Astrocyte (in vitro differentiated cells and primary cell): ENCODE measurements at regions not wholly inside any gene's neighbourhood (a gene's known extent, or its start where the extent isn't known, plus 50 kb on each side); places are given as distances from the start of the nearest gene placed in this dataset.

Experiments used
- DNase-seq: peaks from one replicate; pipeline ENCODE4 v3.0.0-alpha.2; 2010; ENCODE audit warnings: low read depth
- FAIRE-seq: peaks from 2 replicates; lab custom pipeline; 2011; peaks lifted over from hg19 to GRCh38; lab: Jason Lieb, UNC
- H2AFZ ChIP-seq: 2 replicates; pipeline ENCODE4 v1.6.0; 2012; ENCODE audit warnings: low read depth, low read length, inconsistent platforms
- H3K27ac ChIP-seq: 2 replicates; pipeline ENCODE4 v1.5.1; 2011; ENCODE audit warnings: low read depth, low read length, inconsistent platforms
- H3K27me3 ChIP-seq: 2 replicates; pipeline ENCODE4 v1.6.0; 2011; ENCODE audit warnings: low read length, inconsistent platforms; ENCODE audit not compliant: insufficient read depth
- H3K36me3 ChIP-seq: 2 replicates; pipeline ENCODE4 v1.5.1; 2011; ENCODE audit warnings: low read length, inconsistent platforms; ENCODE audit not compliant: insufficient read depth
- H3K4me1 ChIP-seq: 2 replicates; pipeline ENCODE4 v1.5.1; 2011; ENCODE audit warnings: low read length, inconsistent platforms; ENCODE audit not compliant: insufficient read depth
- H3K4me2 ChIP-seq: 2 replicates; pipeline ENCODE4 v1.6.0; 2012; ENCODE audit warnings: low read length, inconsistent platforms
- H3K4me3 ChIP-seq: 2 replicates; pipeline ENCODE4 v1.5.1; 2011; ENCODE audit warnings: low read depth, mild to moderate bottlenecking, low read length, inconsistent platforms; ENCODE audit not compliant: insufficient read depth
- H3K79me2 ChIP-seq: 2 replicates; pipeline ENCODE4 v1.6.0; 2012; ENCODE audit warnings: mild to moderate bottlenecking, low read length, inconsistent platforms; ENCODE audit not compliant: insufficient read depth
- H3K9ac ChIP-seq: 2 replicates; pipeline ENCODE4 v1.6.0; 2012; ENCODE audit warnings: mild to moderate bottlenecking, low read length, inconsistent platforms
- H3K9me3 ChIP-seq: 2 replicates; pipeline ENCODE4 v1.5.1; 2012; ENCODE audit warnings: low read depth, mild to moderate bottlenecking, low read length, inconsistent platforms; ENCODE audit not compliant: insufficient read depth
- H4K20me1 ChIP-seq: 2 replicates; pipeline ENCODE4 v1.6.0; 2012; ENCODE audit warnings: low read length, inconsistent platforms; ENCODE audit not compliant: insufficient read depth
- H3K27ac Mint-ChIP-seq: one replicate; pipeline ENCODE4 v1.8.0; 2021; ENCODE audit warnings: mild to moderate bottlenecking, mixed read lengths; ENCODE audit not compliant: unreplicated experiment
- H3K27me3 Mint-ChIP-seq: one replicate; pipeline ENCODE4 v1.8.0; 2021; ENCODE audit warnings: low read depth, mixed read lengths; ENCODE audit not compliant: unreplicated experiment
- H3K36me3 Mint-ChIP-seq: one replicate; pipeline ENCODE4 v1.8.0; 2021; ENCODE audit warnings: low read depth, mixed read lengths; ENCODE audit not compliant: unreplicated experiment
- H3K4me1 Mint-ChIP-seq: one replicate; pipeline ENCODE4 v1.8.0; 2021; ENCODE audit warnings: low read depth, mixed read lengths; ENCODE audit not compliant: unreplicated experiment
- H3K4me3 Mint-ChIP-seq: one replicate; pipeline ENCODE4 v1.8.0; 2021; ENCODE audit warnings: mild to moderate bottlenecking, moderate library complexity, mixed read lengths; ENCODE audit not compliant: unreplicated experiment
- H3K9me3 Mint-ChIP-seq: one replicate; pipeline ENCODE4 v1.8.0; 2021; ENCODE audit warnings: mild to moderate bottlenecking, mixed read lengths; ENCODE audit not compliant: unreplicated experiment
- EZH2 ChIP-seq: IDR thresholded peaks from 2 replicates; pipeline ENCODE4 v1.6.1; 2012; ENCODE audit warnings: mild to moderate bottlenecking, low read length, inconsistent platforms; ENCODE audit not compliant: insufficient read depth
- TF ChIP-seq, protein P1 (sequence below): IDR thresholded peaks from 2 replicates; pipeline ENCODE4 v1.5.1; 2011; ENCODE audit warnings: low read depth, mild to moderate bottlenecking, inconsistent platforms, low read length, moderate library complexity; ENCODE audit not compliant: insufficient read depth

DNA sequence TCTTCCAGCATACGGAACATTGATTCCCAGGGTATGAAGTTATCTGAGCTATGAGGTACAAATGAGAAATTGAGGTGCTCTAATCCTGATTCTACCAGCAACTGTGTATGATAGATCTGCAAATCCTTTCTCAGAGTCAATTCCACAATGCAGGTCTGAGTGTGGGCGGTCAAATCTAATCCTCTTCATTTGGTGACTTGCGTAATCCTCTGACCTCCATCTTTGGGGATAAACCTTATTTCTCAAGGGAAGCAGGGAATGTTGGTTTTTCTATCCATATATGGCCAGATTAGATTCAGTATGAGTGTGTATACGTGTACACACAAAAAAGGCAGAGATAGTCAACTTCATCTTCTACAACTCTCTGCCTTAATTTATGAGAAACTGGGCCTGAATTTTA, 348.4 kb upstream of the IL12A start:
- no peak for TF ChIP-seq EZH2
- TF ChIP-seq, protein P1, sequence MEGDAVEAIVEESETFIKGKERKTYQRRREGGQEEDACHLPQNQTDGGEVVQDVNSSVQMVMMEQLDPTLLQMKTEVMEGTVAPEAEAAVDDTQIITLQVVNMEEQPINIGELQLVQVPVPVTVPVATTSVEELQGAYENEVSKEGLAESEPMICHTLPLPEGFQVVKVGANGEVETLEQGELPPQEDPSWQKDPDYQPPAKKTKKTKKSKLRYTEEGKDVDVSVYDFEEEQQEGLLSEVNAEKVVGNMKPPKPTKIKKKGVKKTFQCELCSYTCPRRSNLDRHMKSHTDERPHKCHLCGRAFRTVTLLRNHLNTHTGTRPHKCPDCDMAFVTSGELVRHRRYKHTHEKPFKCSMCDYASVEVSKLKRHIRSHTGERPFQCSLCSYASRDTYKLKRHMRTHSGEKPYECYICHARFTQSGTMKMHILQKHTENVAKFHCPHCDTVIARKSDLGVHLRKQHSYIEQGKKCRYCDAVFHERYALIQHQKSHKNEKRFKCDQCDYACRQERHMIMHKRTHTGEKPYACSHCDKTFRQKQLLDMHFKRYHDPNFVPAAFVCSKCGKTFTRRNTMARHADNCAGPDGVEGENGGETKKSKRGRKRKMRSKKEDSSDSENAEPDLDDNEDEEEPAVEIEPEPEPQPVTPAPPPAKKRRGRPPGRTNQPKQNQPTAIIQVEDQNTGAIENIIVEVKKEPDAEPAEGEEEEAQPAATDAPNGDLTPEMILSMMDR, result no peak
- no peaks in the 10 kb centered on the region for H3K36me3 ChIP-seq
- peaks cover 18% of the 10 kb centered on the region for H3K4me1 Mint-ChIP-seq

DNA sequence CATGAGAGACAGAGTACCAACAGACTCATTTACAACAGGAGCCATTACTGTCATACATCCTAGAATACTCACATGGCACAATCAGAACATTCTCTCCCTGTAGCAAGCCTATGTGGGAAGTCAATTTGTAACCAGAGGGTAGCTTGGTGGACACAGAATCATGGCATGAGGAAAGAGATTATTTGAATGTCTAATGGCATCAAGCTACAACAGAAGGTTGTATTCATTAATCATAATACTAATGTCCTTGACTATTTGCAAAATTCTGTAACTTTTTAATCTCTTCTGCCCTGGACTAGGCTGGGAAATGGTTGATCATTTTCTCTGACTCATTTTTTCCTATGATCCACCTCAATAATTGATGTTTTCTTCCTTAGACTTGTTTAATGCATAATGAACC, 345.2 kb upstream of the IL12A start:
- H3K4me1 ChIP-seq, result peaks cover 5% of the 10 kb centered on the region
- H3K36me3 ChIP-seq, result no peaks in the 10 kb centered on the region
- Mint-ChIP-seq H3K27ac (no peak overlapping the region), H3K9me3 (no peaks in the 10 kb centered on the region), H3K4me3 (no peak overlapping the region), H3K36me3 (no peaks in the 10 kb centered on the region), H3K27me3 (peaks cover 6% of the 10 kb centered on the region), H3K4me1 (no peaks in the 10 kb centered on the region)
- FAIRE-seq (no peak), DNase-seq (no peak)
- no peaks in the 10 kb centered on the region for H3K79me2 ChIP-seq
- no peak overlapping the region for H3K4me2 ChIP-seq
- no peak overlapping the region for H2AFZ ChIP-seq
- H4K20me1 ChIP-seq, result no peaks in the 10 kb centered on the region
- H3K9me3 ChIP-seq, result no peaks in the 10 kb centered on the region
- TF ChIP-seq, protein P1, result no peak
- TF ChIP-seq EZH2, result no peak
- no peak overlapping the region for H3K4me3 ChIP-seq
- no peak overlapping the region for H3K9ac ChIP-seq
- no peaks in the 10 kb centered on the region for H3K27me3 ChIP-seq
- no peak overlapping the region for H3K27ac ChIP-seq

More for the DNA sequence above, 348.4 kb upstream of the IL12A start:
- Mint-ChIP-seq H3K4me3 (no peak overlapping the region), H3K27me3 (no peaks in the 10 kb centered on the region), H3K9me3 (no peaks in the 10 kb centered on the region), H3K36me3 (no peaks in the 10 kb centered on the region), H3K27ac (no peak overlapping the region)
- Histone ChIP-seq H3K4me2 (no peak overlapping the region), H3K4me1 (peaks cover 15% of the 10 kb centered on the region), H3K27me3 (no peaks in the 10 kb centered on the region), H2AFZ (no peak overlapping the region), H3K9me3 (no peaks in the 10 kb centered on the region), H3K79me2 (no peaks in the 10 kb centered on the region), H3K27ac (no peak overlapping the region), H3K4me3 (no peak overlapping the region), H3K9ac (no peak overlapping the region), H4K20me1 (no peaks in the 10 kb centered on the region)
- DNase-seq (no peak), FAIRE-seq (no peak)

DNA sequence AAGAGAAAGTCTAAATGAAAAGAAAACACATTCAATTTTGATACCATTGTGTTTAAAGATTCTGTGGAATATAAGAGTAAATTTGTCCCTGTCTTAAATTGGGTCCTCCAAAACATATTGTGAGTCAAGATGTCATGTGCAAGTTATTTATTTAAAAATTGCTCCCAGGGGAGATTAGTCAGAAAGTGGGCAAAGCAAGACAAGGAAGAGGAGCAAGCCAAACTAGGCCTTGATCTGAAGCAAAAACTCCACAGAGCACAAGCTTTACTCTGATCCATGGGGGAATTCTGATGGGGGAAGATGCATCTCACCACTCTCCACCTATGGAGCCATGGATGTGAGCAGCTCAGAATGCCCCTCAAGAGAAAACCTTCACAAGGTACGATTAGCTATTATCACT, 342.8 kb upstream of the IL12A start:
- DNase-seq (no peak), FAIRE-seq (no peak)
- Histone ChIP-seq H2AFZ (no peak overlapping the region), H3K4me1 (peaks cover 3% of the 10 kb centered on the region), H3K36me3 (no peaks in the 10 kb centered on the region), H3K9me3 (no peaks in the 10 kb centered on the region), H3K4me2 (no peak overlapping the region), H4K20me1 (no peaks in the 10 kb centered on the region), H3K4me3 (no peak overlapping the region), H3K27ac (no peak overlapping the region), H3K79me2 (no peaks in the 10 kb centered on the region), H3K9ac (no peak overlapping the region), H3K27me3 (no peaks in the 10 kb centered on the region)
- H3K27ac Mint-ChIP-seq, result no peak overlapping the region
- H3K9me3 Mint-ChIP-seq, result no peaks in the 10 kb centered on the region
- H3K4me1 Mint-ChIP-seq, result no peaks in the 10 kb centered on the region
- H3K27me3 Mint-ChIP-seq, result peaks cover 6% of the 10 kb centered on the region
- no peak overlapping the region for H3K4me3 Mint-ChIP-seq
- no peaks in the 10 kb centered on the region for H3K36me3 Mint-ChIP-seq
- TF ChIP-seq EZH2, result no peak
- TF ChIP-seq, protein P1, result no peak
